SK-N-SH (cell line): ENCODE measurements at regions not wholly inside any gene's neighbourhood (a gene's known extent, or its start where the extent isn't known, plus 50 kb on each side); places are given as distances from the start of the nearest gene placed in this dataset.

Experiments
- CTCF ChIA-PET: fragments of 300-600, 350-600 bp; formaldehyde crosslinking; extraction: SDS; loops from one replicate; lab custom pipeline; 2021; lab: Yijun Ruan, JAX
- POLR2A ChIA-PET: fragments of 350-600 bp; sonication (Branson Sonifier 250); formaldehyde crosslinking; extraction: SDS; loops from one replicate; lab custom pipeline; 2020; ENCODE audit warnings: antibody characterized with exemption, inconsistent platforms; lab: Yijun Ruan, JAX
- DNase-seq: peaks from one replicate; pipeline ENCODE4 v3.0.0; 2012
- H2AFZ ChIP-seq: fragments of 200-600 bp; sonication (generic); 2 replicates; pipeline ENCODE4 v1.8.1; 2016; ENCODE audit warnings: antibody characterized with exemption, mild to moderate bottlenecking, low read depth
- H3F3A ChIP-seq: fragments of 200-600 bp; sonication (generic); replicated peaks from 2 replicates; pipeline ENCODE3; 2016; ENCODE audit warnings: antibody characterized with exemption, mild to moderate bottlenecking; ENCODE audit not compliant: insufficient read depth
- H3K27ac ChIP-seq, 2 experiments: fragments of 200-500 bp in 1 of 2; fragments of 200-600 bp in 1 of 2; sonication (Bioruptor generic) in 1 of 2; sonication (generic), shearing (Covaris generic) in 1 of 2; 2 replicates each; pipeline versions ENCODE4 v1.5.1 to v1.6.1; 2014 to 2016; ENCODE audit warnings: low read depth in 2 of 2, inconsistent platforms in 1 of 2, low read length in 1 of 2, mild to moderate bottlenecking in 1 of 2, mixed read lengths in 1 of 2
- H3K27me3 ChIP-seq: fragments of 200-600 bp; sonication (generic), shearing (Covaris generic); 2 replicates; pipeline ENCODE4 v1.6.1; 2016; ENCODE audit warnings: mixed run types; ENCODE audit not compliant: insufficient read depth
- H3K36me3 ChIP-seq, 2 experiments: fragments of 200-500 bp in 1 of 2; fragments of 200-600 bp in 1 of 2; sonication (Bioruptor generic) in 1 of 2; sonication (generic) in 1 of 2; replicated peaks in 1 of 2; 2 replicates each; pipeline versions ENCODE3 to v1.5.1; 2014 to 2016; ENCODE audit warnings: low read length in 1 of 2, mild to moderate bottlenecking in 1 of 2; ENCODE audit not compliant: insufficient read depth in 2 of 2, control insufficient read depth in 1 of 2
- H3K4me1 ChIP-seq, 2 experiments: fragments of 200-500 bp in 1 of 2; fragments of 200-600 bp in 1 of 2; sonication (Bioruptor generic) in 1 of 2; sonication (generic), shearing (Covaris generic) in 1 of 2; 2 replicates each; pipeline versions ENCODE4 v1.5.1 to v1.6.1; 2014 to 2016; ENCODE audit warnings: low read depth in 1 of 2, low read length in 1 of 2, mixed run types in 1 of 2; ENCODE audit not compliant: insufficient read depth in 2 of 2, control insufficient read depth in 1 of 2
- H3K4me2 ChIP-seq: fragments of 200-600 bp; sonication (generic), shearing (Covaris generic); 2 replicates; pipeline ENCODE4 v1.6.1; 2017; ENCODE audit warnings: mixed run types
- H3K4me3 ChIP-seq, 2 experiments: fragments of 200-500 bp in 1 of 2; fragments of 200-600 bp in 1 of 2; sonication (Bioruptor generic) in 1 of 2; sonication (generic), shearing (Covaris generic) in 1 of 2; 2 replicates each; pipeline versions ENCODE4 v1.5.1 to v1.8.1; 2014 to 2016; ENCODE audit warnings: low read depth in 2 of 2, inconsistent platforms in 1 of 2, low read length in 1 of 2, mild to moderate bottlenecking in 1 of 2, mixed read lengths in 1 of 2, moderate library complexity in 1 of 2
- H3K79me2 ChIP-seq: fragments of 200-600 bp; sonication (generic); 2 replicates; pipeline ENCODE4 v1.8.1; 2017; ENCODE audit warnings: mild to moderate bottlenecking; ENCODE audit not compliant: insufficient read depth
- H3K9ac ChIP-seq: fragments of 200-600 bp; sonication (generic); 2 replicates; pipeline ENCODE4 v1.6.1; 2017; ENCODE audit warnings: mixed run types
- H3K9me2 ChIP-seq: fragments of 200-600 bp; sonication (generic); 2 replicates; pipeline ENCODE4 v1.6.1; 2017; ENCODE audit warnings: mixed run types
- H3K9me3 ChIP-seq: fragments of 200-600 bp; sonication (generic); 2 replicates; pipeline ENCODE4 v1.6.1; 2017; ENCODE audit warnings: mixed run types, mild to moderate bottlenecking, moderate library complexity
- H4K20me1 ChIP-seq: fragments of 200-600 bp; sonication (generic); 2 replicates; pipeline ENCODE4 v1.6.1; 2017; ENCODE audit warnings: mild to moderate bottlenecking, mixed run types; ENCODE audit not compliant: insufficient read depth
- CHD2 ChIP-seq: fragments of 150-350 bp; IDR thresholded peaks from 2 replicates; pipeline ENCODE4 v1.6.1; 2018; ENCODE audit warnings: low read length; ENCODE audit not compliant: partially characterized antibody
- ELF1 ChIP-seq: IDR thresholded peaks from 2 replicates; pipeline ENCODE4 v1.4.0; 2012
- EP300 ChIP-seq, 2 experiments: IDR thresholded peaks; 2 replicates each; pipeline versions ENCODE4 v1.4.0 to v1.6.1; 2012; ENCODE audit warnings: borderline replicate concordance in 1 of 2, low read depth in 1 of 2, low read length in 1 of 2
- EZH2phosphoT487 ChIP-seq: fragments of 200-600 bp; sonication (generic); IDR thresholded peaks from 2 replicates; pipeline ENCODE4 v1.6.1; 2017; ENCODE audit warnings: low read depth, mixed run types, mild to moderate bottlenecking, antibody characterized with exemption, moderate library complexity, borderline replicate concordance
- FOSL2 ChIP-seq: IDR thresholded peaks from 2 replicates; pipeline ENCODE4 v1.4.0; 2012; ENCODE audit warnings: low read depth, mild to moderate bottlenecking, moderate library complexity, borderline replicate concordance
- FOXJ3 ChIP-seq: sonication (generic); formaldehyde crosslinking; IDR thresholded peaks from 2 replicates; pipeline ENCODE4 v1.5.1; 2020; ENCODE audit warnings: mild to moderate bottlenecking, missing genetic modification reagents
- FOXM1 ChIP-seq: IDR thresholded peaks from 2 replicates; pipeline ENCODE4 v1.4.0; 2012; ENCODE audit warnings: low read depth, mild to moderate bottlenecking
- IRF3 ChIP-seq: fragments of 150-350 bp; IDR thresholded peaks from 2 replicates; pipeline ENCODE4 v1.6.1; 2016; ENCODE audit warnings: mild to moderate bottlenecking, low read depth, low read length
- MEF2A ChIP-seq: IDR thresholded peaks from 2 replicates; pipeline ENCODE4 v1.4.0; 2012; ENCODE audit warnings: low read depth, borderline replicate concordance
- MXI1 ChIP-seq: IDR thresholded peaks from 2 replicates; pipeline ENCODE4 v1.6.1; 2012; ENCODE audit warnings: mild to moderate bottlenecking, low read depth, low read length, improper control_type of control experiment
- NRF1 ChIP-seq: IDR thresholded peaks from 2 replicates; pipeline ENCODE4 v1.6.1; 2012; ENCODE audit warnings: low read depth, mild to moderate bottlenecking, low read length
- PBX3 ChIP-seq: IDR thresholded peaks from 2 replicates; pipeline ENCODE4; 2012
- POLR2AphosphoS5 ChIP-seq: IDR thresholded peaks from 2 replicates; pipeline ENCODE4 v1.6.1; 2012; ENCODE audit warnings: low read depth, low read length
- RAD21 ChIP-seq: IDR thresholded peaks from 2 replicates; pipeline ENCODE4 v1.6.1; 2012; ENCODE audit warnings: mild to moderate bottlenecking, low read length
- RCOR1 ChIP-seq: fragments of 150-350 bp; IDR thresholded peaks from 2 replicates; pipeline ENCODE4 v1.6.1; 2017; ENCODE audit warnings: antibody characterized with exemption, low read length
- RFX5 ChIP-seq: IDR thresholded peaks from 2 replicates; pipeline ENCODE4 v1.6.1; 2012; ENCODE audit warnings: mild to moderate bottlenecking, improper control_type of control experiment, low read length
- SIN3A ChIP-seq: IDR thresholded peaks from 2 replicates; pipeline ENCODE4 v1.6.1; 2012; ENCODE audit warnings: low read depth, mild to moderate bottlenecking, low read length, moderate library complexity, borderline replicate concordance
- SMC3 ChIP-seq: IDR thresholded peaks from 2 replicates; pipeline ENCODE4 v1.6.1; 2012; ENCODE audit warnings: low read depth, low read length, improper control_type of control experiment
- TCF12 ChIP-seq: IDR thresholded peaks from 2 replicates; pipeline ENCODE4 v1.4.0; 2012
- TEAD4 ChIP-seq: IDR thresholded peaks from 2 replicates; pipeline ENCODE4 v1.4.0; 2012; ENCODE audit warnings: mild to moderate bottlenecking, borderline replicate concordance; ENCODE audit not compliant: insufficient read depth
- USF1 ChIP-seq: IDR thresholded peaks from 2 replicates; pipeline ENCODE4 v1.4.0; 2012; ENCODE audit warnings: low read depth, borderline replicate concordance
- YY1 ChIP-seq: IDR thresholded peaks from 2 replicates; pipeline ENCODE4 v1.4.0; 2012; ENCODE audit warnings: low read depth, mild to moderate bottlenecking
- ZBTB33 ChIP-seq: IDR thresholded peaks from 2 replicates; pipeline ENCODE4 v1.4.0; 2012; ENCODE audit warnings: low read depth, borderline replicate concordance
- WGBS: methylation state at CpG from one replicate; pipeline ENCODE4 v1.1.6; 2017; ENCODE audit warnings: low lambda C conversion rate; 5-methylcytosine and 5-hydroxymethylcytosine counted together
- TF ChIP-seq, protein P1 (sequence below): fragments of 150-350 bp; IDR thresholded peaks from 2 replicates; pipeline ENCODE4 v1.6.1; 2017; ENCODE audit warnings: antibody characterized with exemption, low read length, low read depth, borderline replicate concordance
- TF ChIP-seq, protein P2 (sequence below): fragments of 200-600 bp; sonication (generic); IDR thresholded peaks from 2 replicates; pipeline ENCODE4 v1.6.1; 2017; ENCODE audit warnings: antibody characterized with exemption, mild to moderate bottlenecking, moderate library complexity

GRCh38 chr13:47004027-47004426 is 107.2 kb upstream of the HTR2A start:
- ChIA-PET CTCF (interaction anchor here (0.7 to 2.0 kb wide), 5 partner anchors 8 to 770 kb away, joined by 3 to 7 read pairs (median 4); no protein-coding TSS in a partner anchor), POLR2A (no interaction called here)
- H3K4me1 ChIP-seq = no peaks in the 10 kb centered on the region; a peak in 1 of 4 replicates
- DNase-seq = no peak
- H4K20me1 ChIP-seq = no peaks in the 10 kb centered on the region
- H3K4me3 ChIP-seq = no peak overlapping the region
- WGBS = 37% methylated on average over 2 of the region's 2 CpGs
- no peaks in the 10 kb centered on the region for H3K27me3 ChIP-seq
- no peak overlapping the region for H2AFZ ChIP-seq
- H3K36me3 ChIP-seq = no peaks in the 10 kb centered on the region
- H3K79me2 ChIP-seq = no peaks in the 10 kb centered on the region
- no peak overlapping the region for H3K27ac ChIP-seq
- peak; percentile 56 for TF ChIP-seq RAD21
- TF ChIP-seq PBX3 = peak; percentile 26; the same call in 1 of the 2 replicates
- no peak for TF ChIP-seq USF1
- TF ChIP-seq YY1 = no peak
- no peak for TF ChIP-seq SIN3A
- TF ChIP-seq FOXM1 = no peak
- TF ChIP-seq ZBTB33 = no peak
- TF ChIP-seq IRF3 = no peak
- TF ChIP-seq RFX5 = no peak
- no peak for TF ChIP-seq EZH2phosphoT487
- TF ChIP-seq MXI1 = no peak
- no peak for TF ChIP-seq ELF1
- peak; percentile 33 for TF ChIP-seq SMC3
- TF ChIP-seq, protein P1, sequence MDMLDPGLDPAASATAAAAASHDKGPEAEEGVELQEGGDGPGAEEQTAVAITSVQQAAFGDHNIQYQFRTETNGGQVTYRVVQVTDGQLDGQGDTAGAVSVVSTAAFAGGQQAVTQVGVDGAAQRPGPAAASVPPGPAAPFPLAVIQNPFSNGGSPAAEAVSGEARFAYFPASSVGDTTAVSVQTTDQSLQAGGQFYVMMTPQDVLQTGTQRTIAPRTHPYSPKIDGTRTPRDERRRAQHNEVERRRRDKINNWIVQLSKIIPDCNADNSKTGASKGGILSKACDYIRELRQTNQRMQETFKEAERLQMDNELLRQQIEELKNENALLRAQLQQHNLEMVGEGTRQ = no peak
- TF ChIP-seq FOSL2 = no peak
- TF ChIP-seq CHD2 = no peak
- no peak for TF ChIP-seq TEAD4
- 0 out of 4 replicates have a peak, but pooled peaks of 1 of the 2 experiments have one; percentile 30 for TF ChIP-seq EP300 (IDR thresholded peaks at IDR 0.05; ENCODE audit: borderline replicate concordance in 1 of 2, low read depth in 1 of 2, low read length in 1 of 2)
- TF ChIP-seq, protein P2, sequence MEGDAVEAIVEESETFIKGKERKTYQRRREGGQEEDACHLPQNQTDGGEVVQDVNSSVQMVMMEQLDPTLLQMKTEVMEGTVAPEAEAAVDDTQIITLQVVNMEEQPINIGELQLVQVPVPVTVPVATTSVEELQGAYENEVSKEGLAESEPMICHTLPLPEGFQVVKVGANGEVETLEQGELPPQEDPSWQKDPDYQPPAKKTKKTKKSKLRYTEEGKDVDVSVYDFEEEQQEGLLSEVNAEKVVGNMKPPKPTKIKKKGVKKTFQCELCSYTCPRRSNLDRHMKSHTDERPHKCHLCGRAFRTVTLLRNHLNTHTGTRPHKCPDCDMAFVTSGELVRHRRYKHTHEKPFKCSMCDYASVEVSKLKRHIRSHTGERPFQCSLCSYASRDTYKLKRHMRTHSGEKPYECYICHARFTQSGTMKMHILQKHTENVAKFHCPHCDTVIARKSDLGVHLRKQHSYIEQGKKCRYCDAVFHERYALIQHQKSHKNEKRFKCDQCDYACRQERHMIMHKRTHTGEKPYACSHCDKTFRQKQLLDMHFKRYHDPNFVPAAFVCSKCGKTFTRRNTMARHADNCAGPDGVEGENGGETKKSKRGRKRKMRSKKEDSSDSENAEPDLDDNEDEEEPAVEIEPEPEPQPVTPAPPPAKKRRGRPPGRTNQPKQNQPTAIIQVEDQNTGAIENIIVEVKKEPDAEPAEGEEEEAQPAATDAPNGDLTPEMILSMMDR = peak; percentile 16; the same call in 1 of the 2 replicates
- TF ChIP-seq MEF2A = no peak
- no peak for TF ChIP-seq POLR2AphosphoS5
- no peak for TF ChIP-seq FOXJ3 (CRISPR knock-in tag)
- no peak for TF ChIP-seq TCF12
- TF ChIP-seq RCOR1 = no peak
- no peak for TF ChIP-seq NRF1
- H3K4me2 ChIP-seq = no peak overlapping the region
- no peaks in the 10 kb centered on the region for H3F3A ChIP-seq
- H3K9ac ChIP-seq = no peak overlapping the region
- H3K9me2 ChIP-seq = no peaks in the 10 kb centered on the region
- no peaks in the 10 kb centered on the region for H3K9me3 ChIP-seq
